ENCODE measurements at regions not wholly inside any gene's neighbourhood (a gene's known extent, or its start where the extent isn't known, plus 50 kb on each side); places are given as distances from the start of the nearest gene placed in this dataset.
"Not testable (repeated sequence)": the region's sequence is repeated elsewhere in the genome, so short reads cannot be mapped to it uniquely, and the experiment has no call there.

GRCh38 chrX:66863721-66864120, 224.8 kb upstream of the EDA2R start:
- Histone ChIP-seq H3K27ac (ENCODE audit: insufficient read depth, low read length, poor library complexity, severe bottlenecking) (no peak overlapping the region), H3K36me3 (ENCODE audit: control insufficient read depth, insufficient read depth, low read length) (no peaks in the 10 kb centered on the region), H3K4me3 (ENCODE audit: insufficient read depth, low read depth, low read length, poor library complexity, severe bottlenecking) (no peak overlapping the region), H3K4me1 (ENCODE audit: control insufficient read depth, insufficient read depth, low read length, poor library complexity, severe bottlenecking) (no peaks in the 10 kb centered on the region), H3K9me3 (ENCODE audit: control insufficient read depth, low read length) (no peaks in the 10 kb centered on the region), H3K27me3 (replicated peaks; ENCODE audit: control insufficient read depth, insufficient read depth, low read length, poor library complexity, severe bottlenecking) (no peaks in the 10 kb centered on the region)
- DNase-seq = no peak

DNA sequence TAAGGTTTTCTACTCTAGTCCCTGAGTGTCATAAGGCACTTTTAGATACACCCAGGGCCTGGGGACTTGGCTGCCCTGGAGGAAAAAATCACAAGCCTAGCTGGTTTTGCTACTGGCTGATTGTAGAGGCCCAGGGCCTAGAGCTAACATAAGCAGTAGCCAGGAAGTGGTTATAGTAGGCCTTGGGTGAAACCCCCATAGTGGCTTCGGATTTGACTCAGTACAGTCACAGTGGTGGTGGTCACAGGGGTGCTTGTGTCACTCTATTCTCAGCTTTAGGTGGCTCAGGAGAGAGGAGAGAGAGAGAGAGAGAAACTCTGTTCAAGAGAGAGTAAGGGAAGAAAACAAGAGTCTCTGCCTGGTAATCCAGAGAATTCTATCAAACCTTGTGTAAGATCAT, 194.5 kb upstream of the EDA2R start:
- no peak overlapping the region for H3K27ac ChIP-seq (ENCODE audit: insufficient read depth, low read length, poor library complexity, severe bottlenecking)
- no peak overlapping the region for H3K4me3 ChIP-seq (ENCODE audit: insufficient read depth, low read depth, low read length, poor library complexity, severe bottlenecking)
- no peaks in the 10 kb centered on the region for H3K36me3 ChIP-seq (ENCODE audit: control insufficient read depth, insufficient read depth, low read length)
- H3K27me3 ChIP-seq (replicated peaks; ENCODE audit: control insufficient read depth, insufficient read depth, low read length, poor library complexity, severe bottlenecking) = no peaks in the 10 kb centered on the region
- H3K9me3 ChIP-seq (ENCODE audit: control insufficient read depth, low read length) = no peaks in the 10 kb centered on the region
- no peaks in the 10 kb centered on the region for H3K4me1 ChIP-seq (ENCODE audit: control insufficient read depth, insufficient read depth, low read length, poor library complexity, severe bottlenecking)
- DNase-seq = no peak

- no peak for DNase-seq
- Histone ChIP-seq H3K27ac (ENCODE audit: insufficient read depth, low read length, poor library complexity, severe bottlenecking) (no peak overlapping the region), H3K36me3 (ENCODE audit: control insufficient read depth, insufficient read depth, low read length) (no peaks in the 10 kb centered on the region), H3K9me3 (ENCODE audit: control insufficient read depth, low read length) (no peaks in the 10 kb centered on the region), H3K27me3 (replicated peaks; ENCODE audit: control insufficient read depth, insufficient read depth, low read length, poor library complexity, severe bottlenecking) (no peaks in the 10 kb centered on the region), H3K4me1 (ENCODE audit: control insufficient read depth, insufficient read depth, low read length, poor library complexity, severe bottlenecking) (no peaks in the 10 kb centered on the region), H3K4me3 (ENCODE audit: insufficient read depth, low read depth, low read length, poor library complexity, severe bottlenecking) (no peak overlapping the region)
Measured at GRCh38 chrX:66815227-66815626, 176.3 kb upstream of the EDA2R start.

DNA sequence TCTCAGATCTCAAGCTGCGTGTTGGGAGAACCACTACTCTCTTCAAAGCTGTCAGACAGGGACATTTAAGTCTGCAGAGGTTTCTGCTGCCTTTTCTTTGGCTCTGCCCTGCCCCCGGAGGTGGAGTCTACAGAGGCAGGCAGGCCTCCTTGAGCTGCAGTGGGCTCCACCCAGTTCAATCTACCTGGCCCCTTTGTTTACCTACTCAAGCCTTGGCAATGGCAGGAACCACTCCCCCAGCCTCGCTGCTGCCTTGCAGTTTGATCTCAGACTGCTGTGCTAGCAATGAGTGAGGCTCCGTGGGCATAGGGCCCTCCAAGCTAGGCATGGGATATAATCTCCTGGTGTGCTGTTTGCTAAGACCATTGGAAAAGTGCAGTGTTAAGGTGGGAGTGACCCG, 155.6 kb upstream of the EDA2R start:
- H3K27me3 ChIP-seq (replicated peaks; ENCODE audit: control insufficient read depth, insufficient read depth, low read length, poor library complexity, severe bottlenecking); DNase-seq; H3K36me3 ChIP-seq (ENCODE audit: control insufficient read depth, insufficient read depth, low read length); H3K9me3 ChIP-seq (ENCODE audit: control insufficient read depth, low read length); H3K4me3 ChIP-seq (ENCODE audit: insufficient read depth, low read depth, low read length, poor library complexity, severe bottlenecking); H3K27ac ChIP-seq (ENCODE audit: insufficient read depth, low read length, poor library complexity, severe bottlenecking); H3K4me1 ChIP-seq (ENCODE audit: control insufficient read depth, insufficient read depth, low read length, poor library complexity, severe bottlenecking): not testable (repeated sequence)

- no peak for DNase-seq
- Histone ChIP-seq H3K9me3 (ENCODE audit: control insufficient read depth, low read length) (no peaks in the 10 kb centered on the region), H3K4me1 (ENCODE audit: control insufficient read depth, insufficient read depth, low read length, poor library complexity, severe bottlenecking) (no peaks in the 10 kb centered on the region), H3K27ac (ENCODE audit: insufficient read depth, low read length, poor library complexity, severe bottlenecking) (no peak overlapping the region), H3K4me3 (ENCODE audit: insufficient read depth, low read depth, low read length, poor library complexity, severe bottlenecking) (no peak overlapping the region), H3K36me3 (ENCODE audit: control insufficient read depth, insufficient read depth, low read length) (no peaks in the 10 kb centered on the region), H3K27me3 (replicated peaks; ENCODE audit: control insufficient read depth, insufficient read depth, low read length, poor library complexity, severe bottlenecking) (no peaks in the 10 kb centered on the region)
Measured at GRCh38 chrX:66766318-66766717, 127.4 kb upstream of the EDA2R start.

- Histone ChIP-seq H3K36me3 (ENCODE audit: control insufficient read depth, insufficient read depth, low read length) (no peaks in the 10 kb centered on the region), H3K4me1 (ENCODE audit: control insufficient read depth, insufficient read depth, low read length, poor library complexity, severe bottlenecking) (no peaks in the 10 kb centered on the region), H3K27ac (ENCODE audit: insufficient read depth, low read length, poor library complexity, severe bottlenecking) (no peak overlapping the region), H3K27me3 (replicated peaks; ENCODE audit: control insufficient read depth, insufficient read depth, low read length, poor library complexity, severe bottlenecking) (no peaks in the 10 kb centered on the region), H3K4me3 (ENCODE audit: insufficient read depth, low read depth, low read length, poor library complexity, severe bottlenecking) (no peak overlapping the region), H3K9me3 (ENCODE audit: control insufficient read depth, low read length) (no peaks in the 10 kb centered on the region)
- DNase-seq = no peak
Measured at GRCh38 chrX:66760651-66761050, 121.8 kb upstream of the EDA2R start.

DNA sequence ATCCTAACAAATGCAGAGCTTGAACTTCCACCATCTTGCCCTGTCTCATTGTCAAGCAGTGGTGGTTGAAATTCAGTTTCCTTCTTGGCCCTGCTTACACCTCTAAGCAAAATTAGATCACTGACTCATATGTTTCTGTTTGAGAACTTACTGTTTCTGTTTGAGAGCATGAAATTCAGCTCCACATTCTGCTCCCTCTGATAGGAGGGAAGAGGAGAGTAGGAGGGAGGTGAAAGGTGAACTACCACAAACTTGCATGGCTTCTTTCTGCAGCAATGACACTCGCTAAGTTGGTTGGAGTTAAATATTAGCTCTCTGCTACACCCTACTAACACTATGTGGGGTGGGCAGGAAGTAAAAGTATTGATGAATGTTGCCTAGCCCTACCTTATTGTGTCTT, 117.8 kb upstream of the EDA2R start:
- Histone ChIP-seq H3K27me3 (replicated peaks; ENCODE audit: control insufficient read depth, insufficient read depth, low read length, poor library complexity, severe bottlenecking) (no peaks in the 10 kb centered on the region), H3K9me3 (ENCODE audit: control insufficient read depth, low read length) (no peaks in the 10 kb centered on the region), H3K27ac (ENCODE audit: insufficient read depth, low read length, poor library complexity, severe bottlenecking) (no peak overlapping the region), H3K36me3 (ENCODE audit: control insufficient read depth, insufficient read depth, low read length) (no peaks in the 10 kb centered on the region), H3K4me3 (ENCODE audit: insufficient read depth, low read depth, low read length, poor library complexity, severe bottlenecking) (no peak overlapping the region), H3K4me1 (ENCODE audit: control insufficient read depth, insufficient read depth, low read length, poor library complexity, severe bottlenecking) (no peaks in the 10 kb centered on the region)
- DNase-seq = no peak

GRCh38 chrX:66751136-66751782, 112.4 kb upstream of the EDA2R start:
- H3K4me3 ChIP-seq (ENCODE audit: insufficient read depth, low read depth, low read length, poor library complexity, severe bottlenecking) = no peak overlapping the region
- no peak for DNase-seq
- H3K27me3 ChIP-seq (replicated peaks; ENCODE audit: control insufficient read depth, insufficient read depth, low read length, poor library complexity, severe bottlenecking) = no peaks in the 10 kb centered on the region
- no peaks in the 10 kb centered on the region for H3K9me3 ChIP-seq (ENCODE audit: control insufficient read depth, low read length)
- H3K4me1 ChIP-seq (ENCODE audit: control insufficient read depth, insufficient read depth, low read length, poor library complexity, severe bottlenecking) = no peaks in the 10 kb centered on the region
- no peaks in the 10 kb centered on the region for H3K36me3 ChIP-seq (ENCODE audit: control insufficient read depth, insufficient read depth, low read length)
- no peak overlapping the region for H3K27ac ChIP-seq (ENCODE audit: insufficient read depth, low read length, poor library complexity, severe bottlenecking)

- H3K27ac ChIP-seq (ENCODE audit: insufficient read depth, low read length, poor library complexity, severe bottlenecking); H3K9me3 ChIP-seq (ENCODE audit: control insufficient read depth, low read length); DNase-seq: not testable (repeated sequence)
Measured at GRCh38 chrX:66744519-66744918, 105.6 kb upstream of the EDA2R start.

DNA sequence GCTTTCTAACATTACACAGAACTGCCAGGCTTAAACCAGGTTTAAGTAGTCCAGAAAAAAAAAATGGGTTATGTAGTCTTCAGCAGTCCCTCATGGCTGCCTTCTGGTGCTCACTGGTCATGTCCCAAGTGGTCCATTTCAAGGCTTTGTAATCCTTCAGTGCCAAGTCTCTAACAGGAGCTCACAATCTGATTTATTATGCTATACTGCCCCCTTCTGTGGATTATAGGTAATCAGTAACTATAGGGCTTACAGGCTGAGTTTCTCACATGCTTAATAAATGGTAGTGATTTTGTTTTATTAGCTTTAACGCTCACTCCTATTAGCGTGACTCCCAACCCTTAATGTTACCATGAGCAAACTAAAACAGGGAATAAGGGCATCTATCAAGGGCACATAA, 92.5 kb upstream of the EDA2R start:
- no peaks in the 10 kb centered on the region for H3K36me3 ChIP-seq (ENCODE audit: control insufficient read depth, insufficient read depth, low read length)
- no peak overlapping the region for H3K27ac ChIP-seq (ENCODE audit: insufficient read depth, low read length, poor library complexity, severe bottlenecking)
- DNase-seq = no peak
- no peaks in the 10 kb centered on the region for H3K4me1 ChIP-seq (ENCODE audit: control insufficient read depth, insufficient read depth, low read length, poor library complexity, severe bottlenecking)
- no peak overlapping the region for H3K4me3 ChIP-seq (ENCODE audit: insufficient read depth, low read depth, low read length, poor library complexity, severe bottlenecking)
- H3K9me3 ChIP-seq (ENCODE audit: control insufficient read depth, low read length) = no peaks in the 10 kb centered on the region
- H3K27me3 ChIP-seq (replicated peaks; ENCODE audit: control insufficient read depth, insufficient read depth, low read length, poor library complexity, severe bottlenecking) = no peaks in the 10 kb centered on the region

More at GRCh38 chrX:66744519-66744918, 105.6 kb upstream of the EDA2R start:
- H3K27me3 ChIP-seq (replicated peaks; ENCODE audit: control insufficient read depth, insufficient read depth, low read length, poor library complexity, severe bottlenecking); H3K4me1 ChIP-seq (ENCODE audit: control insufficient read depth, insufficient read depth, low read length, poor library complexity, severe bottlenecking); H3K4me3 ChIP-seq (ENCODE audit: insufficient read depth, low read depth, low read length, poor library complexity, severe bottlenecking); H3K36me3 ChIP-seq (ENCODE audit: control insufficient read depth, insufficient read depth, low read length): not testable (repeated sequence)
